PC-3 (cell line): ENCODE measurements at regions not wholly inside any gene's neighbourhood (a gene's known extent, or its start where the extent isn't known, plus 50 kb on each side); places are given as distances from the start of the nearest gene placed in this dataset.

Experiments used
- CTCF ChIP-seq: fragments of 300-600 bp; sonication (generic); conservative IDR thresholded peaks from 2 replicates; pipeline ENCODE4 v1.5.1; 2017; ENCODE audit warnings: antibody characterized with exemption, low read depth, mild to moderate bottlenecking, low read length
- EZH2 ChIP-seq: fragments of 300-600 bp; sonication (generic); IDR thresholded peaks from one replicate; pipeline ENCODE4 v1.6.1; 2017; ENCODE audit warnings: antibody characterized with exemption, mild to moderate bottlenecking, low read length; ENCODE audit not compliant: unreplicated experiment
- EZH2phosphoT487 ChIP-seq: fragments of 300-600 bp; sonication (generic); IDR thresholded peaks from 2 replicates; pipeline ENCODE4 v1.6.1; 2018; ENCODE audit warnings: mild to moderate bottlenecking, antibody characterized with exemption, low read length, borderline replicate concordance

- no peak for TF ChIP-seq CTCF
- no peak for TF ChIP-seq EZH2phosphoT487
- TF ChIP-seq EZH2, result no peak
These were observed 72.4 kb upstream of the ATP5MC3 start for GRCh38 chr2:175253871-175254270.
